IMR-90 (cell line): ENCODE measurements at regions not wholly inside any gene's neighbourhood (a gene's known extent, or its start where the extent isn't known, plus 50 kb on each side); places are given as distances from the start of the nearest gene placed in this dataset.

Experiments
- ATAC-seq: fragments of 200-7000 bp; cut with Tn5 transposase; 2 replicates; pipeline ENCODE4 v1.9.1; 2020; ENCODE audit warnings: low read depth, mild to moderate bottlenecking, moderate library complexity
- BruUV-seq: library from RNA; stranded (reverse); fragments of 400-500 nt; replicated peaks from 2 replicates; lab custom pipeline; 2021; lab: Mats Ljungman, UMichigan
- CTCF ChIA-PET: fragments of 300-600 bp; formaldehyde crosslinking; extraction: SDS; loops from one replicate; lab custom pipeline; 2021; ENCODE audit warnings: antibody characterized with exemption; lab: Yijun Ruan, JAX
- POLR2A ChIA-PET: fragments of 300-600 bp; sonication (Branson Sonifier 250); formaldehyde crosslinking; loops from one replicate; lab custom pipeline; 2022; ENCODE audit warnings: antibody characterized with exemption; ENCODE audit not compliant: unreplicated experiment; lab: Charles Lee
- DNase-seq: peaks from one replicate; pipeline ENCODE4 v3.0.0; 2013
- H2AFZ ChIP-seq: replicated peaks from 2 replicates; pipeline ENCODE3; 2013; ENCODE audit warnings: low read length, mild to moderate bottlenecking; ENCODE audit not compliant: poor library complexity
- H2AK5ac ChIP-seq: 2 replicates; pipeline ENCODE4 v1.6.1; 2013; ENCODE audit warnings: low read depth, low read length, inconsistent platforms
- H2AK9ac ChIP-seq: replicated peaks from 2 replicates; pipeline ENCODE3; 2013; ENCODE audit warnings: mild to moderate bottlenecking, low read depth, low read length, moderate library complexity; ENCODE audit not compliant: poor library complexity
- H2BK120ac ChIP-seq: 2 replicates; pipeline ENCODE4 v1.6.1; 2013; ENCODE audit warnings: low read depth, low read length, inconsistent platforms
- H2BK15ac ChIP-seq: 3 replicates; pipeline ENCODE4 v1.6.1; 2013; ENCODE audit warnings: low read depth, low read length, inconsistent platforms
- H2BK20ac ChIP-seq: 2 replicates; pipeline ENCODE4 v1.6.1; 2013; ENCODE audit warnings: low read depth, mild to moderate bottlenecking, inconsistent platforms, low read length, moderate library complexity
- H2BK5ac ChIP-seq: 2 replicates; pipeline ENCODE4 v1.6.1; 2013; ENCODE audit warnings: mild to moderate bottlenecking, low read depth, low read length, inconsistent platforms; ENCODE audit not compliant: poor library complexity, severe bottlenecking
- H3K14ac ChIP-seq: replicated peaks from 2 replicates; pipeline ENCODE4 v1.6.1; 2013; ENCODE audit warnings: low read depth, low read length, inconsistent platforms
- H3K18ac ChIP-seq: 2 replicates; pipeline ENCODE4 v1.6.1; 2013; ENCODE audit warnings: low read depth, low read length, control low read depth
- H3K23ac ChIP-seq: 2 replicates; pipeline ENCODE4 v1.6.1; 2013; ENCODE audit warnings: low read depth, low read length, inconsistent platforms
- H3K27ac ChIP-seq: 2 replicates; pipeline ENCODE4 v1.5.1; 2013; ENCODE audit warnings: mild to moderate bottlenecking, control low read depth, low read length; ENCODE audit not compliant: insufficient read depth
- H3K27me3 ChIP-seq: 2 replicates; pipeline ENCODE4 v1.6.1; 2013; ENCODE audit warnings: low read length; ENCODE audit not compliant: control insufficient read depth, insufficient read depth
- H3K36me3 ChIP-seq: 2 replicates; pipeline ENCODE4 v1.6.1; 2013; ENCODE audit warnings: low read length, mixed read lengths; ENCODE audit not compliant: control insufficient read depth, insufficient read depth
- H3K4ac ChIP-seq: 2 replicates; pipeline ENCODE4 v1.6.1; 2013; ENCODE audit warnings: low read depth, low read length, inconsistent platforms
- H3K4me1 ChIP-seq: 2 replicates; pipeline ENCODE4 v1.6.1; 2013; ENCODE audit warnings: low read length, mixed read lengths; ENCODE audit not compliant: control insufficient read depth, insufficient read depth
- H3K4me2 ChIP-seq: 2 replicates; pipeline ENCODE4 v1.6.1; 2013; ENCODE audit warnings: low read depth, mild to moderate bottlenecking, control low read depth, low read length, moderate library complexity
- H3K4me3 ChIP-seq: 2 replicates; pipeline ENCODE4 v1.5.1; 2013; ENCODE audit warnings: low read depth, mild to moderate bottlenecking, control low read depth, low read length, moderate library complexity; ENCODE audit not compliant: insufficient read depth
- H3K56ac ChIP-seq: 2 replicates; pipeline ENCODE4 v1.6.1; 2013; ENCODE audit warnings: low read length, inconsistent platforms; ENCODE audit not compliant: insufficient read depth; ENCODE audit errors: extremely low read depth
- H3K79me1 ChIP-seq, 2 experiments: 2 replicates each; pipeline ENCODE4 v1.6.1; 2013; ENCODE audit warnings: low read length in 2 of 2, inconsistent platforms in 1 of 2, low read depth in 1 of 2
- H3K9ac ChIP-seq: 2 replicates; pipeline ENCODE4 v1.6.1; 2013; ENCODE audit warnings: low read depth, low read length, control low read depth
- H3K9me1 ChIP-seq: 2 replicates; pipeline ENCODE4 v1.6.1; 2013; ENCODE audit warnings: low read length, inconsistent platforms; ENCODE audit not compliant: insufficient read depth
- H3K9me3 ChIP-seq: 2 replicates; pipeline ENCODE4 v1.6.1; 2013; ENCODE audit warnings: low read length; ENCODE audit not compliant: control insufficient read depth, insufficient read depth
- H4K20me1 ChIP-seq: 2 replicates; pipeline ENCODE4 v1.6.1; 2013; ENCODE audit warnings: low read length, inconsistent platforms; ENCODE audit not compliant: insufficient read depth
- H4K5ac ChIP-seq: 2 replicates; pipeline ENCODE4 v1.6.1; 2013; ENCODE audit warnings: mild to moderate bottlenecking, low read depth, low read length, control low read depth
- H4K8ac ChIP-seq, 2 experiments: 2 replicates each; pipeline ENCODE4 v1.6.1; 2013; ENCODE audit warnings: low read depth in 2 of 2, low read length in 2 of 2, control low read depth in 1 of 2, inconsistent platforms in 1 of 2
- H4K91ac ChIP-seq: 2 replicates; pipeline ENCODE4 v1.6.1; 2013; ENCODE audit warnings: low read depth, low read length, inconsistent platforms; ENCODE audit not compliant: insufficient read depth
- CHD1 ChIP-seq: IDR thresholded peaks from 2 replicates; pipeline ENCODE4 v1.6.1; 2012; ENCODE audit warnings: low read depth, low read length, improper control_type of control experiment
- FOS ChIP-seq: fragments of 150-350 bp; IDR thresholded peaks from 2 replicates; pipeline ENCODE4 v1.6.1; 2016; ENCODE audit warnings: low read depth, low read length
- MAFK ChIP-seq: IDR thresholded peaks from 2 replicates; pipeline ENCODE4 v1.6.1; 2012; ENCODE audit warnings: low read depth, low read length, improper control_type of control experiment
- MAZ ChIP-seq: IDR thresholded peaks from 2 replicates; pipeline ENCODE4 v1.6.1; 2012; ENCODE audit warnings: low read depth, mild to moderate bottlenecking, low read length, improper control_type of control experiment, moderate library complexity, borderline replicate concordance
- NFE2L2 ChIP-seq: fragments of 150-350 bp; IDR thresholded peaks from 2 replicates; pipeline ENCODE4 v1.6.1; 2016; ENCODE audit warnings: low read depth, mild to moderate bottlenecking, low read length
- RFX5 ChIP-seq: IDR thresholded peaks from 2 replicates; pipeline ENCODE4 v1.8.0; 2012; ENCODE audit warnings: low read depth, mild to moderate bottlenecking, low read length, moderate library complexity
- SMC3 ChIP-seq: fragments of 150-350 bp; IDR thresholded peaks from 2 replicates; pipeline ENCODE4 v1.6.1; 2016; ENCODE audit warnings: low read depth, mild to moderate bottlenecking, antibody characterized with exemption, low read length, moderate library complexity
- dilution Hi-C: fragments of 300-500 bp; cut with HindIII; formaldehyde crosslinking; loops from one replicate; pipeline ENCODE4 v1.14.3; 2018; ENCODE audit warnings: low sequenced_read_pairs; ENCODE audit not compliant: unreplicated experiment
- in situ Hi-C: fragments of 300-500 bp; cut with MboI; formaldehyde crosslinking; loops from 3 replicates; pipeline ENCODE4 v1.14.3; 2019; ENCODE audit warnings: low sequenced_read_pairs, inconsistent platforms, mixed read lengths
- intact Hi-C: fragments of 100-400 bp; cut with micrococcal nuclease; formaldehyde crosslinking; loops from 2 replicates; pipeline ENCODE4 v1.10.0; 2022
- TF ChIP-seq, protein P1 (sequence below): conservative IDR thresholded peaks from 2 replicates; pipeline ENCODE4 v1.5.1; 2012; ENCODE audit warnings: mild to moderate bottlenecking, low read depth, low read length, improper control_type of control experiment
- TF ChIP-seq, protein P2 (sequence below): fragments of 150-350 bp; IDR thresholded peaks from 2 replicates; pipeline ENCODE4 v1.6.1; 2016; ENCODE audit warnings: low read depth, mild to moderate bottlenecking, low read length, moderate library complexity, borderline replicate concordance
- TF ChIP-seq, protein P3 (sequence below): fragments of 150-350 bp; IDR thresholded peaks from 2 replicates; pipeline ENCODE4 v1.6.1; 2017; ENCODE audit warnings: mild to moderate bottlenecking, antibody characterized with exemption, low read length, low read depth

DNA sequence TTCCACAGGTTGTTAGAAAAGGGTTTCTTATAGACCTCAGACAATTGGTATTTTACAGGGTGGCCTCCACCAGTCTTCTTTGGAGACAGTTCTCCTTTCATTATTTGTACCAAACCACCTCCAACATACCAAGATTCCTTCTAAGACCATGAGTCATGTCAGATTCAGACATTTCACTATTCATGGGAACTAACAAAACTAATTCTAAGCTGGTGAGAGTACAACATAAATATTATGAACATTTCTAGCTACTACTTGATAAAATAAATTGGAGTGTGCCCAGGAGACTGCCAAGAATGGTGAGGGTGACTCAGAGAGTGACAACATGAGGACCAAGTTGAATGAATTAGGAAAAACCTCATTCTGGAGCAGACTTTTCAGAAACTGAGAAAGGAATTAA lies 494.6 kb upstream of the LRRC4C start:
- Histone ChIP-seq H4K5ac (no peak overlapping the region), H3K9me3 (peaks cover 18% of the 10 kb centered on the region), H3K79me1 (no peaks in the 10 kb centered on the region), H3K18ac (no peak overlapping the region), H3K23ac (no peak overlapping the region), H3K4me2 (no peak overlapping the region), H4K20me1 (no peaks in the 10 kb centered on the region), H2AFZ (no peak overlapping the region), H3K9me1 (no peaks in the 10 kb centered on the region), H4K91ac (no peak overlapping the region), H3K56ac (no peak overlapping the region), H3K36me3 (no peaks in the 10 kb centered on the region), H3K4me1 (no peaks in the 10 kb centered on the region), H3K4me3 (no peak overlapping the region), H2BK5ac (no peak overlapping the region), H2AK5ac (no peak overlapping the region), H4K8ac (no peak overlapping the region), H3K4ac (no peak overlapping the region), H3K27ac (no peak overlapping the region), H2BK15ac (no peak overlapping the region), H3K27me3 (no peaks in the 10 kb centered on the region), H3K9ac (no peak overlapping the region), H2AK9ac (no peak overlapping the region), H3K14ac (no peak overlapping the region), H2BK120ac (no peak overlapping the region), H2BK20ac (no peak overlapping the region)
- intact Hi-C loops (no loop called here), in situ Hi-C loops (no loop called here), dilution Hi-C loops (no loop called here)
- CTCF ChIA-PET: no interaction called here
- ATAC-seq (no peak), DNase-seq (no peak)
- POLR2A ChIA-PET: no interaction called here
- TF ChIP-seq CHD1 (no peak), FOS (no peak), MAZ (no peak), NFE2L2 (no peak), RFX5 (no peak), MAFK (no peak), SMC3 (no peak)
- TF ChIP-seq, protein P1, sequence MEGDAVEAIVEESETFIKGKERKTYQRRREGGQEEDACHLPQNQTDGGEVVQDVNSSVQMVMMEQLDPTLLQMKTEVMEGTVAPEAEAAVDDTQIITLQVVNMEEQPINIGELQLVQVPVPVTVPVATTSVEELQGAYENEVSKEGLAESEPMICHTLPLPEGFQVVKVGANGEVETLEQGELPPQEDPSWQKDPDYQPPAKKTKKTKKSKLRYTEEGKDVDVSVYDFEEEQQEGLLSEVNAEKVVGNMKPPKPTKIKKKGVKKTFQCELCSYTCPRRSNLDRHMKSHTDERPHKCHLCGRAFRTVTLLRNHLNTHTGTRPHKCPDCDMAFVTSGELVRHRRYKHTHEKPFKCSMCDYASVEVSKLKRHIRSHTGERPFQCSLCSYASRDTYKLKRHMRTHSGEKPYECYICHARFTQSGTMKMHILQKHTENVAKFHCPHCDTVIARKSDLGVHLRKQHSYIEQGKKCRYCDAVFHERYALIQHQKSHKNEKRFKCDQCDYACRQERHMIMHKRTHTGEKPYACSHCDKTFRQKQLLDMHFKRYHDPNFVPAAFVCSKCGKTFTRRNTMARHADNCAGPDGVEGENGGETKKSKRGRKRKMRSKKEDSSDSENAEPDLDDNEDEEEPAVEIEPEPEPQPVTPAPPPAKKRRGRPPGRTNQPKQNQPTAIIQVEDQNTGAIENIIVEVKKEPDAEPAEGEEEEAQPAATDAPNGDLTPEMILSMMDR: no peak
- TF ChIP-seq, protein P2, sequence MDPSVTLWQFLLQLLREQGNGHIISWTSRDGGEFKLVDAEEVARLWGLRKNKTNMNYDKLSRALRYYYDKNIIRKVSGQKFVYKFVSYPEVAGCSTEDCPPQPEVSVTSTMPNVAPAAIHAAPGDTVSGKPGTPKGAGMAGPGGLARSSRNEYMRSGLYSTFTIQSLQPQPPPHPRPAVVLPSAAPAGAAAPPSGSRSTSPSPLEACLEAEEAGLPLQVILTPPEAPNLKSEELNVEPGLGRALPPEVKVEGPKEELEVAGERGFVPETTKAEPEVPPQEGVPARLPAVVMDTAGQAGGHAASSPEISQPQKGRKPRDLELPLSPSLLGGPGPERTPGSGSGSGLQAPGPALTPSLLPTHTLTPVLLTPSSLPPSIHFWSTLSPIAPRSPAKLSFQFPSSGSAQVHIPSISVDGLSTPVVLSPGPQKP: no peak
- TF ChIP-seq, protein P3, sequence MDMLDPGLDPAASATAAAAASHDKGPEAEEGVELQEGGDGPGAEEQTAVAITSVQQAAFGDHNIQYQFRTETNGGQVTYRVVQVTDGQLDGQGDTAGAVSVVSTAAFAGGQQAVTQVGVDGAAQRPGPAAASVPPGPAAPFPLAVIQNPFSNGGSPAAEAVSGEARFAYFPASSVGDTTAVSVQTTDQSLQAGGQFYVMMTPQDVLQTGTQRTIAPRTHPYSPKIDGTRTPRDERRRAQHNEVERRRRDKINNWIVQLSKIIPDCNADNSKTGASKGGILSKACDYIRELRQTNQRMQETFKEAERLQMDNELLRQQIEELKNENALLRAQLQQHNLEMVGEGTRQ: no peak
- BruUV-seq: no TSS peak
